MV-4-11 (cell line): ENCODE measurements at regions not wholly inside any gene's neighbourhood (a gene's known extent, or its start where the extent isn't known, plus 50 kb on each side); places are given as distances from the start of the nearest gene placed in this dataset.

Experiments
- DNase-seq: peaks from one replicate; lab custom pipeline; 2025; lab: John Stamatoyannopoulos, UW

GRCh38 chrX:39140581-39140980 is 339.3 kb downstream of the MID1IP1 start:
- no peak for DNase-seq

- DNase-seq = peak; percentile 70
These were observed 343.1 kb downstream of the MID1IP1 start for GRCh38 chrX:39144323-39144722.

DNA sequence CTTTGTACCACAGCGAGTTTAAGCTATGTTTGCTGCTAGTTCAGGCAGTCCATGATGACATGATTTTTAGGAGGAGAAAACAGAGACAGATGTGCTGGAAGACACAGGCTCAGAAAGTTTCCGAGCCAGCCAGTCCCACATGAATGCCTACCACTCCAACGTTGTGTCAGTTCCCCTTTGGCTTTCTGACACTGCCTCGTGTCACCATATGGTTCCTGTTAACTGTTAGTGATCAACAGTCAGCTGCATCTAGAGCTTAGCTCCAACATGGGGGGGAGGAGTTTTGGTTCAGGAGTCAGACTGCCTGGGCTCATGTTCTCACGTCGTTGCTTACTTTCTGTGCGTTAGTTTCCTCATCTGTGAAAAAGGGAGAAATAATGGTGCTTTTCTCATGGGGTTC is 343.7 kb downstream of the MID1IP1 start:
- DNase-seq = peak; percentile 92

DNA sequence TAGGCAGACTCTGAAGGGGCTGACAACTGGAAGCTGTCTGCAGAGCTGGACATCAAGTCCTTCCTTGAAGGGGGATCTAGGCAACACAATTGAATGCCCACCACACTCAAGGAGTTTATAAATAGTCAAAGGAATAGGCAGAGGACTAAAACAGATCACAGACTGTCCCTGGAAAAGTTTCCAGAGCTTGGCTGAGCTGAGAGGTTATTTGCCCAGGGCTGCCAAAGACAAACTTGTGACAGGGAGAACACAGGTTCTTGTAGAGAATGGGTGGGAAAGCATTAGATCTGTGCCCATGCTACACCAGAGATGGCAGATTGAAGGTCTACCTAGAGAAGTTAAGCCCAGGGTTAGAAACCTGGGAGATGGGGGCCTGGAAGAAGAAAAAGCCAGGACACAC is 344.6 kb downstream of the MID1IP1 start:
- no peak for DNase-seq

DNA sequence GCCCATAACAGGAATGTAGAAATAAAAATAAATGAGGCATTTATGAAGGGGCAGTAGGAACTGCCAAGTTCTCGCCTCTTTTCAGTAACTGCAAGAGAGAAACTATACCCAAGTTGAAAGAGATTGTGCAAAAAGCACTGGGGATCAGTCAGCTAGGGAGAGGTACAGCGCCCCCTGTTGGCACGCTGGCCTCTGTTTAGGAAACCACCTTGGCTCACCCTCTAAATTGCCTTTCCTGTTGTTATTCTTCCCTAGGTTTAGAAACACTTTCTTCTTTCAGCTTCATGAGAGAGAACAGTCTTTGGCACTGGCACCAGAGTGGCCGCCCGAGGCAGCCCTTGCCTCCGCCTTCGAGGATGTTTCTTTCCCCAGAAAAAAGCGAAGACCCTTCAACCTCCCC is 348.5 kb downstream of the MID1IP1 start:
- peak; percentile 53 for DNase-seq

- no peak for DNase-seq
These were observed 349.0 kb downstream of the MID1IP1 start for GRCh38 chrX:39150220-39150619.

DNA sequence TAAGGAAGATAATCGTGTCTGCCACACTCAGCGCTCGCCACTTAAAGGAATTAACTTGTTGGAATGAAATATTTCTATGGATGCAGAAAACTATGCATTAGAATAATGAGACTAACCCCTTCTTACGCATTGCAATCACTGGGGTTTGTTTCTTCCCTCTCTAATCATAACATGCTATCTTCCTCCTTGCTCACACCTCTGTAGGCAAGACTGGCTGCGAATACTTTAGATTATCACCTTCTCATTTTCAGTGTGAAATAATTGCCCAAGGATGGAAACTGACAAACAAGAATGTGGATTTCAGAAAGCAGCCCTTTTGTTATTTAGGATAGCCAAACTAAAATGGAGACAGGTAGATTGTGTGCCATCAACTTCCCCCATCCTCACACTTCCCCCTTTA is 349.4 kb downstream of the MID1IP1 start:
- no peak for DNase-seq

DNA sequence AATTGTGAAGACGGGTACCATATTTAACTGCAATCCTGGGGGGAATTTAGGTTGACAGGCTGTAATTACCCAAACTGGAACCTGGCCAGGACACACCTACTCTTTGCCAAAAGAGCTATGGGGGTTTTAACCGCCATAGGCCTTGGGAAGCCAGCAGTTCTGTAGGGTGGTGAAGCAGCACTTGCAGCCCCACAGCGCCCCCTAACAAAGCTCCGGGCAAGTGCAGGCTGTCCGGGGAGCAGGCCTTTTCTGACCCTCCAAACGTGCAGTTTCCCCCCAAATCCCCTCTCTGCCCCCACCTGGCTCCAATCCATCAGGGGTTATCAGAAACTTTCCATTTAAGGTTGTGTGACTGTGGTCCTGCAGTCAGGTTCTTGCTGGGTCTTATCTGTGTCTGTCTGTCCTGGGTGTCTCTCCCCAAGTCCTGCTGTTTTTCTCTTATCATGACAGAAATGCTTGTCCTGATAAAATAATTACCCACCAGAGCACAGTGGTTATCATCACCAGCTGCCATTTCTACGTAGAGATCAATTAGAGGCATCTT is 350.9 kb downstream of the MID1IP1 start:
- DNase-seq = no peak

DNA sequence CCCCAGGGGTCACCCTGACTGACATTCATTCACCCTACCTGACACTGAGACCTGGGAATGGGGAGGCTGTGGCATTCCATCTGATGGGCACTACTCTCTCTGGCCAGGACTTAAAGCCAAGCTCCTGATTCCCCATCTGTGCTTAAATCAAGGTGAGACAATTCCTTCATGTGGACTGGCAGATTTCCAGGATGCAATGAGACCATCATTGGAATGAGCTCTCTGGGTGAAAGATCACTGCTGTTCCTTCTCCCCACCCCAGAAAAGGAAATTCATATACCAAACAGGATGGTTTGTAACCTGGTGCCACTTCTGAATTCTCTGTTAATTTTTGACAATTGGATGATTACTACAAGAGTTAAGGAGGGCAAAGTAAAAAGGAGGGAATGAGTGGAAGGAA is 354.8 kb downstream of the MID1IP1 start:
- DNase-seq = no peak

DNA sequence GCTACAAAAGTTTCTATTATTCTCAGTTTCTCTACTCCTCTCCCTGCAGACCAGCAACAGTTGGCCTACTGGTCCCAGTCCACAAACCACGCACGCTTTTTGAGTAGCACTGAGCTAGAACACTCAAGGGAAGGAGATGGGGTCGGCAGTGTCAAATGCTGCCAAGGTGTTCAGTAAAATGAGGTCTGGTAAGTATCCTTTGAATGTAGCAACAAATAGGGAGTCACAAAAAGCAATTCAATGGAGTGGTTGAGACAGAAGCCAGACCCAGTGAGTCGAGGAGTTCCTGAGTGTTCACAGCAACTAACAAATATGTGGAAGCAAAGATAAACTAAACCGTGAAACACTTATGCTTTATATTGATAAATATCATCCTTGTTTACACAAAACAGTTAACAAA is 355.7 kb downstream of the MID1IP1 start:
- no peak for DNase-seq

DNA sequence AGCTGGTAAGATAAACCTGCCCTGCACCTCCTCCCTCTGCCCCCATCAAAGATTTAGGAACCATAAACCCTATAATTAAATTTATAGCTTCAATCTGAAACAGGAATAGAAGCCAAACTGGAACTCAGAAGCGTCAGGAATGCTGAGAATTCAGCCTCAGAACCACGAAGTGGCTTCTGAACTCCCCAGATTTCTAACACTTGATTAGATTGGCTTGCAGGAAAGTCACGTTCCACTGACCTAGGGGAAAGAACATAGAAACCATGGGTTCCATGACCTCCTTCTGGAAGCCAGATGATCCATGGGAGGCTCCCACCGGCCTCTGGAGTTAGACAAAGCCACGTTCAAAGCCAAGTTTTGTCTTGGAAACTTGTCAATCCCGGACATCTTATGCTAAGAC is 356.5 kb downstream of the MID1IP1 start:
- DNase-seq = no peak

- peak; percentile 57 for DNase-seq
These were observed 357.8 kb downstream of the MID1IP1 start for GRCh38 chrX:39158801-39159657.

GRCh38 chrX:39159921-39160507 is 358.8 kb downstream of the MID1IP1 start:
- no peak for DNase-seq

GRCh38 chrX:39161611-39162255 is 360.5 kb downstream of the MID1IP1 start:
- peak; percentile 24 for DNase-seq

GRCh38 chrX:39162322-39162735 is 361.1 kb downstream of the MID1IP1 start:
- DNase-seq = no peak

DNA sequence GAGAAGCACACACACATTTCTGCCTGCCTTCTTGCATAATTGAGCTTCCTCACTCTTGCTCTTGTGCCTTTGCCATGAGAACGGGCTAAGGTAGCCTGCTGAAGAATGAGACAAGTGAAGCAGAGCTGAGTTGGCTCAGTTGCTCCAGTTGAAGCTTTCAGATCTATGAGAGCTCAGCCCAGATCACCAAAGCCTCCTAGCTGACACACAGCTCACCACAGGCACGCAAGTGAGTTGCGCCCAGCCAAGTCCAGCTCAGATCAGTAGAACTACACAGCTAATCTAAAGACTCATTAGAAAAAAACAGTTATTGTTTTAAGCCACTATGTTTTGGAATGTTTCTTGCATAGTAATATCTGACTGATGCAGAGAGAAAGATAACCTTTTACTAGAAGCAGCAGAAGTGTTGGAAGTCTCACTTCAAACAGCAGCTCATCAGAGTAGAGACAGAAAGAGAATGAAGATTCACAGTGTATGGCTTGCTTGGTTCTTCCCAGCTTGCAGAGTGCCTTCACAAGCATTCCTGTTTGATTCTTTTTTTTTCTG is 362.4 kb downstream of the MID1IP1 start:
- DNase-seq = no peak

DNA sequence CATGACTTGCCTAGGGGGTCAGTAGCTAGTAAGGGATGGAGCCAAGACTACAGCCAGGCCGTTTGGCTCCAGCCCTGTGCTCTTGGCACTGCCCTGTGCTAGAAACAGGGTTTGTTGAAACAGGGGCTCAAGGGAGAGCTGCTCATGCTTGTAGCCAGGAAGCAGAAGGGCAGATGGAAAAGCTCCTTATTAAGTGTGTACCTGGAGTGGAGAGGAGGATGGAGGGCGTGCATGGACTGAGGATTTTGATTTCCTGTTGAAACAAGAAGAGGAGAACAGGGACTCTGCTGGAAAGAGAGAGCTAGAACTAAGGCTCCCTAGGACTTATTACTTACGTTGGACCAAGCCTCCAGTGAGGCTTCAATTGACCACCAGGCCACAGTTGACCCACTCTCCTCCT is 363.0 kb downstream of the MID1IP1 start:
- no peak for DNase-seq

DNA sequence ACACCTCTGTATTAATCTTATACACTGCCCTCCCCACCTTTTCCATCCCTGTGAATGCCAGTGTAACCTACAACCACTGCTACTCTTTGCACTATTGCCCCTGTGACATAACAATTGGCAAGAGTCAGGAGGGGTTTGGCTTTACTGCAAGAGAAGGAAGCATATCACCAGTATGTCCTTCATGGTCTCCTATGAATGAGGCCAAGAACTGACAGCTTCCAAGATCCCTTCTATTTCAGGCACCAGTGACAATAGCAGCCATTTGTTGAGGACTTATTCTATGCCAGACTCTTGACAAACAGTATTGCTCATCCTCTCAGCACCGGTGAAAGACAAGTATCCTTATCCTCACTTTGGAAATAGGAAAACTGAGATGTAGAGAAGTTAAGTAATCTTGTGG is 363.9 kb downstream of the MID1IP1 start:
- DNase-seq = no peak

GRCh38 chrX:39165773-39166172 is 364.5 kb downstream of the MID1IP1 start:
- no peak for DNase-seq

DNA sequence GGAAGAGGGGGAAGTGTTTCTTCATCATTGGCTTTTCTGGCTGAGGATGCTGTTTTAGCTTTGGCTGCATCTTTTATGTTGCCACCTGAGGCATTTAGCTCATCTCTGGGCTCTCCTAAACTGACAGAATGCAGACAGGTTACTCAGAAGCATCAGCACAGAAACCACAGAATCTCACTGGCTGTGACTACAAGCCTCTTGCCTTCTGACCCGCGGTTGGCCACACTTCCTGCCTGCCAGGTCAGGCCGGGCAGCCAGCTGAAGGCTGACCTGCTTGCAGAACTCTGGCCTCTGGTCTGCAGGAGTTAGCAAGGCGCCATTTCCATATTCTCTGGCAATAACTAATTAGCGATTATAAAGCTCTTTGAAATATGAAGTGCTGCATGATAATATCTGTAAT is 366.5 kb downstream of the MID1IP1 start:
- DNase-seq = no peak

GRCh38 chrX:39168609-39169008 is 367.4 kb downstream of the MID1IP1 start:
- no peak for DNase-seq

DNA sequence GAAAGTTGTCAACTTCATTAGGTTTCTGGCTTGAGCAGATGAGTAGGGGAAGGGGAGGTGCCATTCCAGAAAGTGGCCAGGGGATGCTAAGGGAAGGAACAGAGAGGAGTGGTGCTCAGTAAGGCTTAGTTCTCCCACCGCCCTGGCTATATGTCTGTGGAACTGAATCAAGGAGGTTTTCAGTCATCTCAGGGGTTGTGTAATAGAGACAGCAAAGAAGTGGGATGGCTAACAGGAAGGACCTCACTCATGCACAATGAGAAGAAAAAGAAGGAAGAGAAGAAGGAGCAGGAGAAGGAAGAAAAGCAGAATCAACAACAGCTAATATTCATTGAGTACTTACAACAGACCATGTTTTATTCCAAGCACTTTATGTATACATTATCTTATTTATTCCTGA is 368.7 kb downstream of the MID1IP1 start:
- DNase-seq = peak; percentile 7

- no peak for DNase-seq
These were observed 369.2 kb downstream of the MID1IP1 start for GRCh38 chrX:39170464-39170863.
